GM18519 (cell line): ENCODE measurements at regions not wholly inside any gene's neighbourhood (a gene's known extent, or its start where the extent isn't known, plus 50 kb on each side); places are given as distances from the start of the nearest gene placed in this dataset.

ENCODE experiments used
- ATAC-seq: cut with Tn5 transposase; IDR thresholded peaks from one replicate; pipeline ENCODE4 v1.9.1; 2021; ENCODE audit warnings: mild to moderate bottlenecking, moderate library complexity; ENCODE audit not compliant: unreplicated experiment, low FRiP score

GRCh38 chr5:6995115-6995514 lies 281.9 kb downstream of the TENT4A start:
- no peak for ATAC-seq

DNA sequence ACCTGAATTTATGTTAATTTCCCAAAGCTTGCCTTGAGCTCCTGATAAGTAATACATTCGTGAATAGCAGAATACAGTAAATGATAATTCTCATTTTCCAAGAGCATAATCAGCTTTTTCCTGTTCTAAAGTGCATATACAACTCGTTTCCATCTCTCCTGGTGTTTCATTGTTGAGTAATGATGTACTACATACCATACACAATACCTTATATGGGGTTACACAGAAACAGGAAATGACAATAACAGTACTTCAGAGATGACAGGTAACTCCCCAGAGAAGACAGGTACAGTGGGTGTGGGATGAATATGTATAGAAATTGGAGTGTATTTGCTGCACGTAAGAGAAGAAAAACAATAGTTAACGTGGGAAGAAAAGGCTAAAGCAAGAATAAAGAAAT lies 287.1 kb downstream of the TENT4A start:
- ATAC-seq, result peak; percentile 84

DNA sequence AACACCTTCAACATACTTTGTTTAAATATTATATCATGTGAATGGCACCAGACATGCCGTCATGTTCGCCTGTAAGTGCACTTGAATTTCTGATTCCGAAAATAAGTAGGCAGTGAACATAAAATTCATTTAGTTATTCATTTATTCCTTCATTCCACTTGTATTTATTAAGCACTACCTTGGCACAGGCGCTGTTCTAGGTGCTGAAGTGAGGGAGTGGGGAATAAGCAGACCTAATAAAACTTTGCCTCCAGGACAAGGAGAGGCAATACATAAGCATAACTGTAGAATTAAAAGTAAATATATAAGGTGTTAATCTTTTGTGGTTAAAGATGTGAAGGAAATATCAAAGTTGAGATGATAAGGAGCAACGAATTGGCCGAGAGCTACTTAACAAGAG lies 297.4 kb downstream of the TENT4A start:
- no peak for ATAC-seq

- no peak for ATAC-seq
Observed at GRCh38 chr5:7012057-7012456, 298.8 kb downstream of the TENT4A start.

- no peak for ATAC-seq
Observed at GRCh38 chr5:7014611-7015010, 301.4 kb downstream of the TENT4A start.

DNA sequence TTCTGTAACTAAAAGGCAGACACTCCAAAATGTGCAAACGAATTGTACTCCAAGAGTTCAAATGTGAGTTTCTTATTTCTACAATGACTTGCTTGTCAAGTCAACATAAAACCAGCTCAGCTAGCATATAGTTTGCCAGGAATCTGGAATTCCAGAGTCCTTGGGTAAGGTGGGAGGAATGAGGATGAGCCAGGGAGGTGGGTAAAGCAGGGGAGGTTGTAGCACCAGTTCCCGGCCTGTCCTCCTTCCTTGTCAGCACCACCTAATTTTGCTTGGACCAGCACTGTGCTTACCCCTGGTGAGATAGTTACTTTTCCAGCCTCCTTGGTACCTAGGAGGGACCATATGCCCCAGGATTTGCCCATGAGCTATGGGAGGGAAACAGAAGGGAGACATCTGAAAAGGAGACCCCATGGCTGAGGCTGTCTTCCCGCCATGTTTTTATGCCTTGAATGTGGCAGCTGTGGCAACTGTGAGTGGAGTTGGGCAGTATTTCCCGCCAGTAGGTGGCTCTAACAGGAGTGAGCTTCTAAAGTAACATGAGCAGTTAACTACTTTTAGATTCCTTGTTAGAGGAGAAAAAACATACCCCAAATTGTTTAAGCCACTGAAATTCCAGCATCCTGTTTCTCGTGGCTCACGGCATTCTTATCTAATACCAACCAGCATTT lies 302.5 kb downstream of the TENT4A start:
- no peak for ATAC-seq

DNA sequence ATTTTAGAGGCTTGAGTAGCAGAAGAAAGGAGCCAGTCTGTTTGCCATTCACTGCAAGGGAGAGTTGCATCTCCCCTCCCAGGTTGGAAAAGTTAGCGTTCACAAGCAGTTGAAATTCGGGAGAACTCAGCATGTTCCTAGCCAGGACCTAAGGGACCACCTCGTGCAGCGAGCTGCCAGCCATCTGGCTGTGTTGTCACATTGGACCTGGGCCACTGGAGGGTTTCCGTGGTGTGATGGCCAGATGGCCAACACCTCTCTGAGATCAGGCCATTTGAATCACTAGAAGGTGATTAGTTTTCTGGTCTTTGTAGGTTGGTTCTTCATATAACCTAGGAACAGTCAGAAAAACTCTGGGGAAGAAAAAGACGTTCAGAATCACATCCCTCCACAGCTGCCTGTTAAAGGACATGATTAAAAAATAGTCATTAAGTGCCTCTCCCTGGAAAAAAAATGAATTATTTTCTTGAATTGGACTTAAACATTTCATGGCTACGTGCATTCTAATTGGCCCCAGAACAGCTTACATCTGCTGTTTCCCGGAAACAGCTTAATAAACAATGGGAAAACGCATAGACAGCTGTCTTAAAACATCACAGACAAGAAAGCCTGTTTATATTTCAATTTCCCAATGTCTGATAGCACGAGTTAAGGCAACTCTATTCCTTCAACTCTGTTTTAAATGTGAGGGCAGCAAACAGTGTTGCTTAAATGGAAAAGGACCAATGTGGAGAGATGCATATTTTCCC lies 303.9 kb downstream of the TENT4A start:
- no peak for ATAC-seq

DNA sequence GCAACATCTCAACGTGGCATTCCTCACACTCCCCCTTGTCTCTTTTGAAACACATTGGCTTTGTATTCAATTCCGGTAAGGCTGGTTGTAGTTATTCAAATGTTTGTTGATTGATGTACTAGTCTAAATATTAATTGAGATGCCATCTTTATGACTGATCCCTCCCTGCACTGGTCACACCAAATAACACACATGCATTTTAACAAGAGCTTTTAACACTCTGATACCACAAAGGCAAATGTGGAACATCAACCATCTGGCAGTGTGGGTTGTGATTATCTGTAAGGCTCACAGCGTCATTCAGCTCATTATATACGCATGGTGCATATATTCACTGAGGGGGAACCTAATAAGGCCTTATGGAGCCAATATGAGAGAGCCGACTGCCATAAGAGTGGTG lies 305.0 kb downstream of the TENT4A start:
- no peak for ATAC-seq

GRCh38 chr5:7018601-7019000 lies 305.4 kb downstream of the TENT4A start:
- no peak for ATAC-seq

GRCh38 chr5:7036192-7036835 lies 323.1 kb downstream of the TENT4A start:
- ATAC-seq, result no peak

DNA sequence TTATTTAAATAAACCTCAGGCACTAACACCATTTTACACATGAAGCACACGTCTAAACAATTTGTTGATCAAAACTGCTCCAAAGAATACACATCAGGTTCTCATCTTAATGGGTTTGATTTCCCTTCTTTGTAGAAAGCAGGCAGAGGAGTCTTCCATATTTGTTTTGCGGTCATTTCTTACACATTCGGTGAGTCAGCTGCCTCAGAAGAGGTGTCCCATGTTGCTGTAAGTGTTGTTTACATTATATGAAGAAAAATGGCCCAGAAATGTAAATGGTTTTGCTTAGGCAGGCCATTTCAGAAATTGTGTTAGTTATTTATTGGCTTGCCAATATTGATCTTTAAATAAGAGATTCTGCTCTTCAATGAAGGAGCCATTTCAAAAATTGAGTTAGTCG lies 325.8 kb downstream of the TENT4A start:
- ATAC-seq, result no peak

GRCh38 chr5:7040111-7040510 lies 326.9 kb downstream of the TENT4A start:
- no peak for ATAC-seq

- no peak for ATAC-seq
Observed at GRCh38 chr5:7043797-7044196, 330.6 kb downstream of the TENT4A start.

- ATAC-seq, result no peak
Observed at GRCh38 chr5:7047511-7048261, 334.5 kb downstream of the TENT4A start.

DNA sequence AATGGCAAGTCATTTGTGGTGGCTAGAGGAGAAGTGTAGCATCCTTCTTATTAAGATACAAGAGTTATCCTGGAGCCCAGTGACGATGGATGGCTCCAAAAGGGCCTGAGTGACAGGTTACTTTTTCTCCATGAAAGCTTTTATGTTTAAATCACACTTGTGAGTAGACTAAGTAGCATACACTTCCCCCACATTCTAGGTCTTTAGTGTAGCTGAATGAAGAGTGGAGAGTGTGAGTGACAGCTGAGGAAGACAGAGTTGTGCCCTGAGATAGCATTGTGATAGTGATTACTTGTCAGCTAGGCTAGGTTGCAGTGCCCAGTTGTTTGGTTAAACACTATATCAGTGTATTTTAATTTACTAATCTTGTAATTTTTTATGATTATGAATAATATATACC lies 337.8 kb downstream of the TENT4A start:
- no peak for ATAC-seq

- no peak for ATAC-seq
Observed at GRCh38 chr5:7053125-7053524, 339.9 kb downstream of the TENT4A start.

- ATAC-seq, result no peak
Observed at GRCh38 chr5:7053528-7054209, 340.4 kb downstream of the TENT4A start.

- ATAC-seq, result no peak
Observed at GRCh38 chr5:7066471-7067235, 329.3 kb upstream of the ADCY2 start.

DNA sequence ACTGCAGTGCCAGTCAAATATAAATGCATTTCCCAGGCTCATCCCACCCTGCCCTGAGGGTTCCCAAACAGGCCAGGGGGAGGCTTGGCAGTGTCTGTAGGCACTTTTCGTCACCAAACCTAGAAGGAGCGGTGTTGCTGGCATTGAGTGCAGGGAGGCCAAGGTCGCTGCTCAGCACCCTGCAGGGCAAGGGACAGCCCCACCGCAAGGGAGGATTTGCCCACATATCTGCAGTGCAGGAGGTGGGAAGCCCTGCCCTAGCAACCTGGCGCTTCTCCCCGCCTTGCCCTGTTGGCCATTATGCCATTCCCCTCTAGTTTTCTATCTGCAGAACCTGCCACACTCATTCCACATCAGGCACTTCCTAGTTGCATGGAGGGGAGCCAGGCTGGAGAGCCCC lies 327.8 kb upstream of the ADCY2 start:
- no peak for ATAC-seq

DNA sequence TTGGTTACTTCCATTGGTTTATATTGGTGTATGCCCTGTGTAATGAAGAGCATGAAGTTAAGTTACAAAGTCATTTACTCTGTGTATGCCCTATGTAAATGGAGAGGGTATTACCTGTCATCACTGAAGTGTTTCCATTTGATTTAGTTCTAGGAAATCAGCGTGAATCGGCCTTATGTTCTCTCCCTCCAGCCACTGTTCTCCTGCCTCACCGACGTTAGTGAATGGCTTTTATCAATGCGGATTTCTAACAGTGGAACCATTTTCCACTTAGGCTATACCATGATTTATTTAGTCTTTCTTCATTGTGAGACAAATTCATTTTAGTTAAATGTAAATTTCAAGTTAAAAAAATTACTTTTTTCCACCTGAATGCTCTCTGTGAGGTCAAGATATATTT lies 327.0 kb upstream of the ADCY2 start:
- no peak for ATAC-seq
